HEK293 (cell line): ENCODE measurements at regions not wholly inside any gene's neighbourhood (a gene's known extent, or its start where the extent isn't known, plus 50 kb on each side); places are given as distances from the start of the nearest gene placed in this dataset.

Source experiments
- CTCF ChIA-PET: fragments of 350-600 bp; formaldehyde crosslinking; extraction: SDS; loops from one replicate; lab custom pipeline; 2021; ENCODE audit warnings: antibody characterized with exemption; lab: Yijun Ruan, JAX
- POLR2A ChIA-PET: fragments of 300-600 bp; formaldehyde crosslinking; extraction: SDS; loops from one replicate; lab custom pipeline; 2020; ENCODE audit warnings: antibody characterized with exemption, inconsistent platforms; lab: Yijun Ruan, JAX
- H3K27ac ChIP-seq: fragments of 200-500 bp; sonication (Bioruptor generic); 2 replicates; pipeline ENCODE4 v1.5.1; 2014; ENCODE audit warnings: low read depth, low read length, control low read depth, inconsistent platforms; ENCODE audit errors: extremely low read depth
- H3K36me3 ChIP-seq, 2 experiments: fragments of 200-500 bp in 1 of 2; sonication (Bioruptor generic) in 1 of 2; 1 replicate in 1 of 2; 2 replicates in 1 of 2; pipeline ENCODE4 v1.5.1; 2014 to 2017; ENCODE audit warnings: inconsistent platforms in 2 of 2, low read length in 2 of 2; ENCODE audit not compliant: control insufficient read depth in 2 of 2, insufficient read depth in 1 of 2
- H3K4me1 ChIP-seq: fragments of 200-500 bp; sonication (Bioruptor generic); 2 replicates; pipeline ENCODE4 v1.5.1; 2014; ENCODE audit warnings: mild to moderate bottlenecking, low read length, inconsistent platforms; ENCODE audit not compliant: control insufficient read depth, insufficient read depth
- H3K4me3 ChIP-seq: 2 replicates; pipeline ENCODE4 v1.5.1; 2011; ENCODE audit warnings: low read depth, mild to moderate bottlenecking, control low read depth, low read length, moderate library complexity
- H3K9me3 ChIP-seq: fragments of 200-500 bp; sonication (Bioruptor generic); 2 replicates; pipeline ENCODE4 v1.5.1; 2014; ENCODE audit warnings: low read depth, low read length, inconsistent platforms; ENCODE audit not compliant: control insufficient read depth, insufficient read depth
- HIC1 ChIP-seq: fragments of 450-650 bp; formaldehyde crosslinking; IDR thresholded peaks from 2 replicates; pipeline ENCODE4 v1.5.1; 2016; ENCODE audit warnings: missing biosample characterization, missing genetic modification characterization
- KLF7 ChIP-seq: fragments of 450-650 bp; formaldehyde crosslinking; IDR thresholded peaks from 2 replicates; pipeline ENCODE4 v1.5.1; 2016; ENCODE audit warnings: missing biosample characterization, missing genetic modification characterization, borderline replicate concordance
- MEIS1 ChIP-seq: sonication (generic); formaldehyde crosslinking; IDR thresholded peaks from 2 replicates; pipeline ENCODE4 v1.8.1; 2022; ENCODE audit warnings: missing genetic modification reagents, mild to moderate bottlenecking, borderline replicate concordance
- SP2 ChIP-seq: fragments of 450-650 bp; formaldehyde crosslinking; IDR thresholded peaks from 2 replicates; pipeline ENCODE4 v1.5.1; 2016; ENCODE audit warnings: missing biosample characterization, missing genetic modification characterization
- ZBTB11 ChIP-seq: fragments of 450-650 bp; formaldehyde crosslinking; conservative IDR thresholded peaks from 2 replicates; pipeline ENCODE4 v1.5.1; 2016; ENCODE audit warnings: low read depth, missing biosample characterization, missing genetic modification characterization
- ZBTB44 ChIP-seq: fragments of 450-650 bp; IDR thresholded peaks from 2 replicates; pipeline ENCODE4 v1.5.1; 2018; ENCODE audit warnings: missing biosample characterization, mild to moderate bottlenecking, missing genetic modification characterization
- ZFP69B ChIP-seq: fragments of 450-650 bp; formaldehyde crosslinking; IDR thresholded peaks from 2 replicates; pipeline ENCODE4 v1.5.1; 2016; ENCODE audit warnings: missing biosample characterization, missing genetic modification characterization
- ZNF148 ChIP-seq: fragments of 450-650 bp; formaldehyde crosslinking; IDR thresholded peaks from 2 replicates; pipeline ENCODE4 v1.5.0; 2017; ENCODE audit warnings: missing biosample characterization, missing genetic modification characterization, borderline replicate concordance
- ZNF155 ChIP-seq: fragments of 450-650 bp; formaldehyde crosslinking; IDR thresholded peaks from 2 replicates; pipeline ENCODE4 v1.5.1; 2016; ENCODE audit warnings: missing biosample characterization, missing genetic modification characterization
- ZNF169 ChIP-seq: fragments of 450-650 bp; formaldehyde crosslinking; IDR thresholded peaks from 2 replicates; pipeline ENCODE4 v1.5.1; 2016; ENCODE audit warnings: missing biosample characterization, missing genetic modification characterization
- ZNF658 ChIP-seq: fragments of 450-650 bp; formaldehyde crosslinking; IDR thresholded peaks from 2 replicates; pipeline ENCODE4; 2016; ENCODE audit warnings: missing biosample characterization, missing genetic modification characterization
- TF ChIP-seq, protein P1 (sequence below): fragments of 450-650 bp; formaldehyde crosslinking; IDR thresholded peaks from 2 replicates; pipeline ENCODE4 v1.5.1; 2017; ENCODE audit warnings: missing biosample characterization, mild to moderate bottlenecking, missing genetic modification characterization, moderate library complexity
- TF ChIP-seq, protein P2 (sequence below): IDR thresholded peaks from 2 replicates; pipeline ENCODE4 v1.6.1; 2011; ENCODE audit warnings: mild to moderate bottlenecking, low read depth, low read length, borderline replicate concordance

DNA sequence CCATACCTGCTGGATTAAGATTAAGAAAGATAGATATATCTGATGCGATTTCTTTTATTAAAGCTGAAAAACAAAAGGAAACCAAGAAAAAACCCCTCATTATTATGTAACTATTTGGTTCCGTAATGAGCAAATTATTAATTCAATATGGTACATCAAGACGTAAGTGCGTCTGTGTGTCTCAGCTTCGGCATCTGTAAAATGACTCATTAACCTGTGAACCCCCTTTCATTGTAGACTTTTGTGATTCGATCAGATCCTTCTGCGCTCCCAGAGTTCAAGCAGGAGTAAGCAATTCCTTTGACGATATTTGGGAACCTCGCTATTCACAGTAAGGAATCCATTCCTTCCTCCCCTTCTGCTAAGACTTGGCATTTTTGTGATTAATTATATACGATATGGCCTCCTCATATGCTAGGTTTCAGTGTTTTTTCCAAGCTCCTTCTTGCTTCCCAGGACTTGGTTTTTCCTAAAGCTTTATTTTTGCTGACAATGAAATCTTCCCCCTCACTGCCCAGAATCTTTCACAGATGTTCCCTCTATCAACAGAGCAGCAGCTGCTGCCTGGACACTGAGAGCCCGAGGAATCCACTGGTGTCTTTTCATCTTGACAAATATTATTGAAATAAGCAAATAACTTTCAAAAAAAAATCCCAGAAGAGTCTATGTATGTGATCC lies 171.7 kb upstream of the CELF2 start:
- Histone ChIP-seq H3K36me3 (no peaks in the 10 kb centered on the region), H3K4me1 (no peaks in the 10 kb centered on the region), H3K9me3 (no peaks in the 10 kb centered on the region), H3K4me3 (no peak overlapping the region), H3K27ac (no peak overlapping the region)
- POLR2A ChIA-PET, result no interaction called here
- TF ChIP-seq SP2 (tag by site-specific recombination) (no peak), ZBTB44 (tag by site-specific recombination) (no peak), ZNF148 (tag by site-specific recombination) (no peak), KLF7 (no peak)
- CTCF ChIA-PET, result no interaction called here

- Histone ChIP-seq H3K36me3 (no peaks in the 10 kb centered on the region), H3K4me3 (no peak overlapping the region), H3K4me1 (no peaks in the 10 kb centered on the region), H3K9me3 (no peaks in the 10 kb centered on the region), H3K27ac (no peak overlapping the region)
- TF ChIP-seq, protein P1, sequence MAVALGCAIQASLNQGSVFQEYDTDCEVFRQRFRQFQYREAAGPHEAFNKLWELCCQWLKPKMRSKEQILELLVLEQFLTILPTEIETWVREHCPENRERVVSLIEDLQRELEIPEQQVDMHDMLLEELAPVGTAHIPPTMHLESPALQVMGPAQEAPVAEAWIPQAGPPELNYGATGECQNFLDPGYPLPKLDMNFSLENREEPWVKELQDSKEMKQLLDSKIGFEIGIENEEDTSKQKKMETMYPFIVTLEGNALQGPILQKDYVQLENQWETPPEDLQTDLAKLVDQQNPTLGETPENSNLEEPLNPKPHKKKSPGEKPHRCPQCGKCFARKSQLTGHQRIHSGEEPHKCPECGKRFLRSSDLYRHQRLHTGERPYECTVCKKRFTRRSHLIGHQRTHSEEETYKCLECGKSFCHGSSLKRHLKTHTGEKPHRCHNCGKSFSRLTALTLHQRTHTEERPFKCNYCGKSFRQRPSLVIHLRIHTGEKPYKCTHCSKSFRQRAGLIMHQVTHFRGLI, result no peak
- no peak for TF ChIP-seq MEIS1 (CRISPR knock-in tag)
- TF ChIP-seq HIC1 (tag by site-specific recombination), result no peak
- TF ChIP-seq, protein P2, sequence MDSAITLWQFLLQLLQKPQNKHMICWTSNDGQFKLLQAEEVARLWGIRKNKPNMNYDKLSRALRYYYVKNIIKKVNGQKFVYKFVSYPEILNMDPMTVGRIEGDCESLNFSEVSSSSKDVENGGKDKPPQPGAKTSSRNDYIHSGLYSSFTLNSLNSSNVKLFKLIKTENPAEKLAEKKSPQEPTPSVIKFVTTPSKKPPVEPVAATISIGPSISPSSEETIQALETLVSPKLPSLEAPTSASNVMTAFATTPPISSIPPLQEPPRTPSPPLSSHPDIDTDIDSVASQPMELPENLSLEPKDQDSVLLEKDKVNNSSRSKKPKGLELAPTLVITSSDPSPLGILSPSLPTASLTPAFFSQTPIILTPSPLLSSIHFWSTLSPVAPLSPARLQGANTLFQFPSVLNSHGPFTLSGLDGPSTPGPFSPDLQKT, result no peak
- no peak for TF ChIP-seq ZBTB11
- no peak for TF ChIP-seq ZNF169 (tag by site-specific recombination)
- TF ChIP-seq ZFP69B, result no peak
- no peak for TF ChIP-seq ZNF155
- no peak for TF ChIP-seq ZNF658 (tag by site-specific recombination)
- POLR2A ChIA-PET, result no interaction called here
- CTCF ChIA-PET, result no interaction called here
Observed at GRCh38 chr10:10846504-10846900, 171.2 kb upstream of the CELF2 start.
